OCI-M1 (cell line): ENCODE measurements at regions not wholly inside any gene's neighbourhood (a gene's known extent, or its start where the extent isn't known, plus 50 kb on each side); places are given as distances from the start of the nearest gene placed in this dataset.

Experiments used
- DNase-seq: peaks from one replicate; lab custom pipeline; 2025; lab: John Stamatoyannopoulos, UW

DNA sequence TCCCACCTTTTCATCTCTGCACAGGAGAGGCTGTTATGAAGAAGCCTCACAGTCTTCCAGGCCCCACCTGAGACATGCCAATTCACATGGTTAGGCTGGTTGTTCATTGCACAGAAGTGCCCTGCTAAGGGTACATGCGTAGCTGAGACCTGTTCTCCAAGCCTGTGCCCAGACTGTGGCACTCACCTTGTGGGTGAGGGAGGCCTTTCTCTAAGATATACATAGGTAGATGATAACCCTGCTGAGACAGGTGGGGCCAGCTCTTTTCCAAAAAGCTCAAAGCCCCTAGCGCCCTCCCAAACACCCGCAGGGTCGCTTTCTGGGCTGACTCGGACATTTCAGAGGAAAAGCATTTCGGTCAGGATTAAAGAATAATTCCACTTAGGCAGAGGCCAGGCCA lies 53.5 kb upstream of the ZNF507 start:
- no peak for DNase-seq

DNA sequence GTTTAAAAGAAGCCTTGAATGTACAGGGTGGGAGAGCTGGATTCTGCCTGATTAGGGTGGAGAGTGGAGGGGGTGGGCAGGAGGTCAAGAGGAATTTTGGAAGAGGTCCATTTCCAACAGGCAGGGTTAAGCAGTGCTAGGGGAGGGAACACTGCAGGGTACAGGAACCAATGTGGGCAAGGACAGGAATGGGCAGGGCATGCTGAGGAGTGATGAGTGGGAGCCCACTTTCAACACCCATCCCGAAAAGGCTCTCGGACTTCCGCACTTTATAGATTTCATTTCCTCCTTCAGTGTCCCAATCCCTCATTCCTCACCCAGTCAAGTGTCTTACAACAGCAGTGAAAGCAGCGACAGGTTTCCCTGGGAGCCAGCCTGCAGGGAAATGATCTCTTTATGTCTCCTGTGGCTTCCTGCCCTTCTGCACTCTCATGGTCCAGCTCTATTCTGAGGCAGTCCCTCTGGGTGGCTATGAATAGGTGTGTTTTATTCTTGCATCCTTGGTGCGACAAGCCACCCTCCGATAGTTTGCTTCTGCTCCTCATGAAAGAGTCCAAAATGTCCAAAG lies 50.5 kb upstream of the ZNF507 start:
- no peak for DNase-seq
